ENCODE measurements at regions not wholly inside any gene's neighbourhood (a gene's known extent, or its start where the extent isn't known, plus 50 kb on each side); places are given as distances from the start of the nearest gene placed in this dataset.

DNA sequence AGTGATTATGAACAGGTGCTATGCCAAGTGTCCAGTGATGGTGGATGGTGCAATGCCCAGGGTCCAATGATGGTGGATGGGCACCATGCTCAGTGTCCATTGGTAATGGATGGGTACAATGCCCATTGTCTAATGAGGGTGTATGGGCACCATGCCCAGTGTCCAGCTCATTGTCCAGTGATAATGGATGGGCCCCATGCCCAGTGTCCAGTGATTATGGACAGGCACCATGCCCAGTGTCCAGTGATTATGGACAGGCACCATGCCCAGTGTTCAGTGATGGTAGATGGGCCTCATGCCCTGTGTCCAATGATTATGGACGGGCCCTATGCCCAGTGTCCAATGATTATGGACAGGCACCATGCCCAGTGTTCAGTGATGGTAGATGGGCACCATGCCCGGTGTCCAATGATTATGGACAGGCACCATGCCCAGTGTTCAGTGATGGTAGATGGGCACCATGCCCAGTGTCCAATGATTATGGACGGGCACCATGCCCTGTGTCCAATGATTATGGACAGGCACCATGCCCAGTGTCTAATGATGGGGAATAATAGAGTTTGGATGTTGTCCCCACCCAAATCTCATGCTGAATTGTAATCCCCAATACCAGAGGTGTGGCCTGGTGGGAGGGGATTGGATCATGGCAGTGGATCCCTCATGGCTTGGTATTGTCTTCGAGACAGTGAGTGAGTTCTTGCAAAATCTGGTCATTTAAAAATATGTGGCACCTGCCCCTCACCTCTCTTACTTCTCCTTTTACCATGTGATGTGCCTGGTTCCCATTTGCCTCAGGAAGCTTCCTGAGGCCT is 87.8 kb downstream of the ANKRD10 start:
- TF ChIP-seq, protein P1, sequence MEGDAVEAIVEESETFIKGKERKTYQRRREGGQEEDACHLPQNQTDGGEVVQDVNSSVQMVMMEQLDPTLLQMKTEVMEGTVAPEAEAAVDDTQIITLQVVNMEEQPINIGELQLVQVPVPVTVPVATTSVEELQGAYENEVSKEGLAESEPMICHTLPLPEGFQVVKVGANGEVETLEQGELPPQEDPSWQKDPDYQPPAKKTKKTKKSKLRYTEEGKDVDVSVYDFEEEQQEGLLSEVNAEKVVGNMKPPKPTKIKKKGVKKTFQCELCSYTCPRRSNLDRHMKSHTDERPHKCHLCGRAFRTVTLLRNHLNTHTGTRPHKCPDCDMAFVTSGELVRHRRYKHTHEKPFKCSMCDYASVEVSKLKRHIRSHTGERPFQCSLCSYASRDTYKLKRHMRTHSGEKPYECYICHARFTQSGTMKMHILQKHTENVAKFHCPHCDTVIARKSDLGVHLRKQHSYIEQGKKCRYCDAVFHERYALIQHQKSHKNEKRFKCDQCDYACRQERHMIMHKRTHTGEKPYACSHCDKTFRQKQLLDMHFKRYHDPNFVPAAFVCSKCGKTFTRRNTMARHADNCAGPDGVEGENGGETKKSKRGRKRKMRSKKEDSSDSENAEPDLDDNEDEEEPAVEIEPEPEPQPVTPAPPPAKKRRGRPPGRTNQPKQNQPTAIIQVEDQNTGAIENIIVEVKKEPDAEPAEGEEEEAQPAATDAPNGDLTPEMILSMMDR (IDR thresholded peaks at IDR 0.05 in 8 of 11, conservative IDR thresholded peaks at IDR 0.05 in 3 of 11) = no peak
- TF ChIP-seq POLR2A (IDR thresholded peaks at IDR 0.05) = no peak
- no peak for TF ChIP-seq POLR2AphosphoS5 (IDR thresholded peaks at IDR 0.05)

Data from spleen (tissue), 7 donors.